SU-DHL-6 (cell line): ENCODE measurements at regions not wholly inside any gene's neighbourhood (a gene's known extent, or its start where the extent isn't known, plus 50 kb on each side); places are given as distances from the start of the nearest gene placed in this dataset.

Source experiments
- EZH2phosphoT487 ChIP-seq: fragments of 200-600 bp; sonication (generic), shearing (Covaris generic); conservative IDR thresholded peaks from 2 replicates; pipeline ENCODE4 v1.6.1; 2018; ENCODE audit warnings: mild to moderate bottlenecking, antibody characterized with exemption, low read length, moderate library complexity, mixed read lengths
- TF ChIP-seq, protein P1 (sequence below): fragments of 200-600 bp; sonication (generic); IDR thresholded peaks from one replicate; pipeline ENCODE4 v1.5.1; 2017; ENCODE audit warnings: antibody characterized with exemption, mild to moderate bottlenecking, low read length, moderate library complexity; ENCODE audit not compliant: insufficient read depth, poor library complexity, severe bottlenecking

DNA sequence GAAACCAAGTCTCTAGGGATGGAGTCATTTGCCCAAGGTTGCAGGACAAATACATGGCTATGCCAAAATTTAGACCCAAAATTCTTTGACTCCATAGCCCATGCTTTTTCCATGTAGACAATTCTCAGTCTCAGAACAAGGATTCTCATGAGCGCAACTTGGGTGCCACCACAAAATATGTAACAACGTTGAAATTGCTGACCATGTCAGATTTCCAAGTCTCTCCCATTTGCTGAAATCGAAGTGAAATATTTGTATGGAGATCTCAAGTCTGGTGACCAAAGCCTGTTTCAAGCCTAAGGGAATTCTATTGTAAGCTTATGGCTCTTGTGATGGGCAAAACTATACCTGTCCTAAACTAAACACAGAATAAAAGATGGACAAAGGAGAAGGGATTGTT lies 333.5 kb downstream of the AEBP2 start:
- TF ChIP-seq, protein P1, sequence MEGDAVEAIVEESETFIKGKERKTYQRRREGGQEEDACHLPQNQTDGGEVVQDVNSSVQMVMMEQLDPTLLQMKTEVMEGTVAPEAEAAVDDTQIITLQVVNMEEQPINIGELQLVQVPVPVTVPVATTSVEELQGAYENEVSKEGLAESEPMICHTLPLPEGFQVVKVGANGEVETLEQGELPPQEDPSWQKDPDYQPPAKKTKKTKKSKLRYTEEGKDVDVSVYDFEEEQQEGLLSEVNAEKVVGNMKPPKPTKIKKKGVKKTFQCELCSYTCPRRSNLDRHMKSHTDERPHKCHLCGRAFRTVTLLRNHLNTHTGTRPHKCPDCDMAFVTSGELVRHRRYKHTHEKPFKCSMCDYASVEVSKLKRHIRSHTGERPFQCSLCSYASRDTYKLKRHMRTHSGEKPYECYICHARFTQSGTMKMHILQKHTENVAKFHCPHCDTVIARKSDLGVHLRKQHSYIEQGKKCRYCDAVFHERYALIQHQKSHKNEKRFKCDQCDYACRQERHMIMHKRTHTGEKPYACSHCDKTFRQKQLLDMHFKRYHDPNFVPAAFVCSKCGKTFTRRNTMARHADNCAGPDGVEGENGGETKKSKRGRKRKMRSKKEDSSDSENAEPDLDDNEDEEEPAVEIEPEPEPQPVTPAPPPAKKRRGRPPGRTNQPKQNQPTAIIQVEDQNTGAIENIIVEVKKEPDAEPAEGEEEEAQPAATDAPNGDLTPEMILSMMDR, result no peak
- TF ChIP-seq EZH2phosphoT487, result no peak
